ENCODE measurements at regions not wholly inside any gene's neighbourhood (a gene's known extent, or its start where the extent isn't known, plus 50 kb on each side); places are given as distances from the start of the nearest gene placed in this dataset.
"Not testable (repeated sequence)": the region's sequence is repeated elsewhere in the genome, so short reads cannot be mapped to it uniquely, and the experiment has no call there.

GRCh38 chr5:85951707-85952210 is 666.0 kb upstream of the COX7C start:
- no peaks in the 10 kb centered on the region for H3K27me3 Mint-ChIP-seq
- no peak for ATAC-seq
- H3K27ac Mint-ChIP-seq: no peak overlapping the region
- no peak overlapping the region for H3K4me3 Mint-ChIP-seq
- DNase-seq (ENCODE audit: low spot score): no peak
- H3K4me1 Mint-ChIP-seq (ENCODE audit: low read depth in 2 of 2): no peaks in the 10 kb centered on the region
- H3K9me3 Mint-ChIP-seq: peaks cover 9% of the 10 kb centered on the region
- H3K36me3 Mint-ChIP-seq: peaks cover 9% of the 10 kb centered on the region

GRCh38 chr5:85952680-85953079 is 665.1 kb upstream of the COX7C start:
- H3K36me3 Mint-ChIP-seq: peaks cover 9% of the 10 kb centered on the region
- DNase-seq (ENCODE audit: low spot score): no peak
- no peaks in the 10 kb centered on the region for H3K27me3 Mint-ChIP-seq
- no peaks in the 10 kb centered on the region for H3K4me1 Mint-ChIP-seq (ENCODE audit: low read depth in 2 of 2)
- no peak overlapping the region for H3K27ac Mint-ChIP-seq
- peaks cover 11% of the 10 kb centered on the region for H3K9me3 Mint-ChIP-seq
- no peak overlapping the region for H3K4me3 Mint-ChIP-seq
- ATAC-seq: no peak

- DNase-seq (ENCODE audit: low spot score): no peak
- Mint-ChIP-seq H3K9me3 (peaks cover 8% of the 10 kb centered on the region), H3K27ac (no peak overlapping the region), H3K36me3 (no peaks in the 10 kb centered on the region), H3K4me1 (ENCODE audit: low read depth in 2 of 2) (no peaks in the 10 kb centered on the region), H3K27me3 (no peaks in the 10 kb centered on the region), H3K4me3 (no peak overlapping the region)
- ATAC-seq: no peak
Measured at GRCh38 chr5:85967681-85968080, 650.1 kb upstream of the COX7C start.

- no peaks in the 10 kb centered on the region for H3K36me3 Mint-ChIP-seq
- H3K27me3 Mint-ChIP-seq: no peaks in the 10 kb centered on the region
- no peak overlapping the region for H3K27ac Mint-ChIP-seq
- peaks cover 8% of the 10 kb centered on the region for H3K9me3 Mint-ChIP-seq
- no peak overlapping the region for H3K4me3 Mint-ChIP-seq
- H3K4me1 Mint-ChIP-seq (ENCODE audit: low read depth in 2 of 2): no peaks in the 10 kb centered on the region
- DNase-seq (ENCODE audit: low spot score) (no peak), ATAC-seq (no peak)
Measured at GRCh38 chr5:85972539-85972938, 645.2 kb upstream of the COX7C start.

DNA sequence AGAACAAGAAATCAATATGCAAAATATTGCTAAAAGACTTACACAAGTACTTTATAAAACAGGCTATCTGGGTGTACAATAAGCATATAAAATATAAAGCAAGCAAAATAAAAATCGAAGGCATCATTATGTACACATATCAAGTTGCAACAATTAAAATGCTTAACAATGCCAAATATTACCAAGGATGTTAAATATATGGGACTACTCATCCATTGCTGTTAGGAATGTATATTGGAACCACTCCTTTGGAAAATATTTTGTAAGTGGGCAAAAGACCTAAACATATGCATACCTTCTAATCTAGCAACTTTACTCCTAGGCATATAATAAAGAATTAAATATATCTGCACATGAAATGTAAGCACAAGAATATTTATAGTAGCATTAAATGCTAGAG is 632.6 kb upstream of the COX7C start:
- DNase-seq (ENCODE audit: low spot score): no peak
- Mint-ChIP-seq H3K27ac (no peak overlapping the region), H3K27me3 (no peaks in the 10 kb centered on the region)

DNA sequence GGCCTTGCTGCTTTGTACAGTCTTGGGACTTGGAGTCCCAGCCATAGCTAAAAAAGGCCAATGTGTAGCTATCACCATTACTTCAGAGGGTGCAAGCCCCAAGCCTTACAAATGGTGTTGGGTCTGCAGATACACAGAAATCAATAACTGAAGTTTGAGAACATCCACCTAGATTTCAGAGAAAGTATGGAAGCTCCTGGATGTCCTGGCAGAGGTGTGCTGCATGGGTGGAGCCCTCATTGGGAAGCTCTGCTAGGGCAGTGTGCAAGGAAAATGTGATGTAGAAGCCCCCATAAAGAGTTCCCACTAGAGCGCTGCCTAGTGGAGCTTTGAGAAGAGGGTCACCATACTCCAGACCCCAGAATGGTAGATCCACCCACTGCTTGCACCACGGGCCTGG is 626.7 kb upstream of the COX7C start:
- Mint-ChIP-seq H3K9me3 (peaks cover 8% of the 10 kb centered on the region), H3K27me3 (no peaks in the 10 kb centered on the region), H3K27ac (no peak overlapping the region), H3K36me3 (no peaks in the 10 kb centered on the region), H3K4me1 (ENCODE audit: low read depth in 2 of 2) (no peaks in the 10 kb centered on the region), H3K4me3 (no peak overlapping the region)
- ATAC-seq: no peak
- no peak for DNase-seq (ENCODE audit: low spot score)

More for the DNA sequence above, 632.6 kb upstream of the COX7C start:
- Mint-ChIP-seq H3K9me3 (peaks cover 4% of the 10 kb centered on the region), H3K4me3 (no peak overlapping the region), H3K4me1 (ENCODE audit: low read depth in 2 of 2) (no peaks in the 10 kb centered on the region), H3K36me3 (no peaks in the 10 kb centered on the region)
- ATAC-seq: no peak

- not testable (repeated sequence) for H3K4me3 Mint-ChIP-seq; ATAC-seq; H3K27ac Mint-ChIP-seq; H3K36me3 Mint-ChIP-seq; DNase-seq (ENCODE audit: low spot score); H3K27me3 Mint-ChIP-seq; H3K4me1 Mint-ChIP-seq (ENCODE audit: low read depth in 2 of 2)
- peaks cover 17% of the 10 kb centered on the region for H3K9me3 Mint-ChIP-seq
Measured at GRCh38 chr5:85994653-85995052, 623.1 kb upstream of the COX7C start.

- no peaks in the 10 kb centered on the region for H3K4me1 Mint-ChIP-seq (ENCODE audit: low read depth in 2 of 2)
- peaks cover 4% of the 10 kb centered on the region for H3K36me3 Mint-ChIP-seq
- H3K27ac Mint-ChIP-seq: no peak overlapping the region
- H3K4me3 Mint-ChIP-seq: no peak overlapping the region
- ATAC-seq: no peak
- H3K27me3 Mint-ChIP-seq: no peaks in the 10 kb centered on the region
- no peak for DNase-seq (ENCODE audit: low spot score)
- peaks cover 16% of the 10 kb centered on the region for H3K9me3 Mint-ChIP-seq
Measured at GRCh38 chr5:85998656-85999055, 619.1 kb upstream of the COX7C start.

GRCh38 chr5:86008293-86008692 is 609.4 kb upstream of the COX7C start:
- DNase-seq (ENCODE audit: low spot score): no peak
- no peak overlapping the region for H3K27ac Mint-ChIP-seq
- peaks cover 24% of the 10 kb centered on the region for H3K9me3 Mint-ChIP-seq
- H3K4me3 Mint-ChIP-seq: no peak overlapping the region
- peaks cover 24% of the 10 kb centered on the region for H3K36me3 Mint-ChIP-seq
- H3K27me3 Mint-ChIP-seq: no peaks in the 10 kb centered on the region
- H3K4me1 Mint-ChIP-seq (ENCODE audit: low read depth in 2 of 2): no peaks in the 10 kb centered on the region
- no peak for ATAC-seq

- DNase-seq (ENCODE audit: low spot score): no peak
- H3K27me3 Mint-ChIP-seq: no peaks in the 10 kb centered on the region
- no peak for ATAC-seq
- H3K4me3 Mint-ChIP-seq: no peak overlapping the region
- no peaks in the 10 kb centered on the region for H3K4me1 Mint-ChIP-seq (ENCODE audit: low read depth in 2 of 2)
- peaks cover 24% of the 10 kb centered on the region for H3K9me3 Mint-ChIP-seq
- peaks cover 24% of the 10 kb centered on the region for H3K36me3 Mint-ChIP-seq
- no peak overlapping the region for H3K27ac Mint-ChIP-seq
Measured at GRCh38 chr5:86008704-86009103, 609.0 kb upstream of the COX7C start.

DNA sequence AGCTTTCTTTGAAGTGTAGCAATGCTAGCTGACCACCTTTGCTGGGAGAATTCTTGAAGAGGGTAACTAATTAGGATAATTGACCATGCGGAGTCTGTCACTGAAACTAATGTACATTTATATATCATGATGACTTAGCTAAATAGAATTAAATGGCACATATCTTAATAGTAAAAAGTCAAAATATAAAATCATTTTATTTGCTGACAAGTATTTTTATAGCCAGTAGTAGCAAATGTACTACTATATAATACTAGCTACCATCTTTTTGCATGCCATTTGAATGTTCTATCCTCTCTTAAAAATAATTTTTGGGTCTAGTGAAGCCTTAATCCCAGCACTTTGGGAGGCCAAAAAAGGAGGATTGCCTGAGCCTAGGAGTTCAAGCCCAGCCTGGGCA is 605.8 kb upstream of the COX7C start:
- no peak for ATAC-seq

DNA sequence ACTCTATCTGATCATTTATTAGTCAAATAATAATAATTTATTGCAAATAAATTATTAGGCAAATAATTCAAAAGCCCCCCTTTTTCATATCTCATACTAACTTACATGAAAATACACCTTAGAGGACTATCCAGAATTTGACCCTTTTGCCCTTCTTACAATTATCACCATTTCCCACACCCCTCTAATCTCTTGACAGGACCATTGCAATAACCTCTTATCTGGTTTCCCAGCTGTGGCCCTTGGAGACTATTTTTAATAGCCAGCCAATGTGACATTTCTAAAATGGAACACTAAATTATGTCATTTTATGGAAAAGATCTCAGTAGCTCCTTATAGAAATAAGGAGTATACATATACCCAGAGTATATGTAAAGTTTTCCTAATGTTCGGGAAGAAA is 588.4 kb upstream of the COX7C start:
- Mint-ChIP-seq H3K4me3 (no peak overlapping the region), H3K36me3 (peaks cover 6% of the 10 kb centered on the region), H3K9me3 (peaks cover 16% of the 10 kb centered on the region), H3K4me1 (ENCODE audit: low read depth in 2 of 2) (no peaks in the 10 kb centered on the region), H3K27ac (no peak overlapping the region), H3K27me3 (no peaks in the 10 kb centered on the region)
- no peak for DNase-seq (ENCODE audit: low spot score)
- no peak for ATAC-seq

More for the DNA sequence above, 605.8 kb upstream of the COX7C start:
- no peaks in the 10 kb centered on the region for H3K27me3 Mint-ChIP-seq
- no peaks in the 10 kb centered on the region for H3K4me1 Mint-ChIP-seq (ENCODE audit: low read depth in 2 of 2)
- no peak for DNase-seq (ENCODE audit: low spot score)
- H3K9me3 Mint-ChIP-seq: peaks cover 36% of the 10 kb centered on the region
- H3K4me3 Mint-ChIP-seq: no peak overlapping the region
- H3K27ac Mint-ChIP-seq: no peak overlapping the region
- peaks cover 28% of the 10 kb centered on the region for H3K36me3 Mint-ChIP-seq

DNA sequence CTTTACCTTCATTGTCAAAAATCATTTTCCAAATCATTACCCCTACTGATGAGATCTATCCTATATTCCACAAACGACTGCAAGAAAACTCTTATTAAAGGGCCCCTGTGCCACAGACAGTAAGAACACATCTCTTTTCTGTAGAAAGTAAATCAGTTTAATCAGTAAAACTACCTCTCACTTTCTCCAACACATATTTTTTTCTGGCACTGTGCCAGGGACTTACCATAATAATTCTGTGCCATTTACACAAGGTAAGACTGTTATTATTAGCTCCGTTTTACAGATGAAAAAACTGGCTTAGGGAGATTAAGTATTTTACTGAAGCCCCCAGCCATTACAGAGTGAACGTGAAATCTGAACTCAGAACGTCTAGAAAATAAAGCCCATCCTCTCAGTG is 587.0 kb upstream of the COX7C start:
- Mint-ChIP-seq H3K36me3 (peaks cover 6% of the 10 kb centered on the region), H3K4me3 (no peak overlapping the region), H3K27me3 (no peaks in the 10 kb centered on the region), H3K9me3 (peaks cover 13% of the 10 kb centered on the region), H3K27ac (no peak overlapping the region), H3K4me1 (ENCODE audit: low read depth in 2 of 2) (no peaks in the 10 kb centered on the region)
- DNase-seq (ENCODE audit: low spot score) (no peak), ATAC-seq (no peak)

DNA sequence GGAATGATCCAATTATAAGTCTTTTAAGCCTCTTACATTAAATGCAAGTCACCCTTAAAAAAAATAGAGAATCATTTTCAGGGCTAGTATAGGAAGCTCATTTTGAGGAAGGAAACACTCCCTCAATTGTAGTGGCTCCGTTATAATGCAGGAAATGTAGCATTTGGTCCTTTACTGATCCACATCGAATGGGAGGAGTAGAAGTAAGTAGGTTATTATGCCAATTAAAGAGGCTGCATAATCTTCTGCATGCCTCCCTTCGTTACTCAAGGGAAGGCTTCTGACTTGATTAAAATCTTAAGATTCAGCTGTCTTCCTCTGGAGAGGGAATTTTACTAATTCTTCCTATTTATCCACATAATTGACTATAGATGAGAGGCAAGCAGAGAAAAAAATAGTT is 579.2 kb upstream of the COX7C start:
- no peak for ATAC-seq
- Mint-ChIP-seq H3K4me3 (no peak overlapping the region), H3K9me3 (peaks cover 15% of the 10 kb centered on the region), H3K36me3 (no peaks in the 10 kb centered on the region), H3K27me3 (no peaks in the 10 kb centered on the region), H3K4me1 (ENCODE audit: low read depth in 2 of 2) (no peaks in the 10 kb centered on the region), H3K27ac (no peak overlapping the region)
- DNase-seq (ENCODE audit: low spot score): no peak

GRCh38 chr5:86039351-86039750 is 578.4 kb upstream of the COX7C start:
- no peak overlapping the region for H3K4me3 Mint-ChIP-seq
- no peak overlapping the region for H3K27ac Mint-ChIP-seq
- ATAC-seq (no peak), DNase-seq (ENCODE audit: low spot score) (no peak)
- H3K36me3 Mint-ChIP-seq: no peaks in the 10 kb centered on the region
- H3K9me3 Mint-ChIP-seq: peaks cover 10% of the 10 kb centered on the region
- H3K4me1 Mint-ChIP-seq (ENCODE audit: low read depth in 2 of 2): no peaks in the 10 kb centered on the region
- no peaks in the 10 kb centered on the region for H3K27me3 Mint-ChIP-seq

Measured in natural killer cell treated with Interleukin-12 subunit alpha and Interleukin-12 subunit beta and Interleukin-15 and Interleukin-18, amount 100 ng/mL, for 72 hours (primary cell).